HFF-Myc (cell line): ENCODE measurements at regions not wholly inside any gene's neighbourhood (a gene's known extent, or its start where the extent isn't known, plus 50 kb on each side); places are given as distances from the start of the nearest gene placed in this dataset.

Experiments used
- DNase-seq: peaks from one replicate; pipeline ENCODE4 v3.0.0-alpha.2; 2011; ENCODE audit warnings: low read depth; ENCODE audit errors: extremely low read depth
- H3K4me3 ChIP-seq: replicated peaks from 2 replicates; pipeline ENCODE4 v1.5.1; 2011; ENCODE audit warnings: low read depth, mild to moderate bottlenecking, control low read depth, low read length
- CTCF ChIP-seq: IDR thresholded peaks from 2 replicates; pipeline ENCODE4 v1.5.1; 2012; ENCODE audit warnings: mild to moderate bottlenecking, low read depth, low read length, control low read depth; ENCODE audit errors: missing control alignments

GRCh38 chr13:68644611-68645010 lies 1414.5 kb upstream of the PCDH9 start:
- H3K4me3 ChIP-seq: no peak overlapping the region
- DNase-seq: no peak
- TF ChIP-seq CTCF: no peak

- no peak for TF ChIP-seq CTCF
- no peak for DNase-seq
- H3K4me3 ChIP-seq: no peak overlapping the region
These were observed 1406.6 kb upstream of the PCDH9 start for GRCh38 chr13:68636784-68637183.

GRCh38 chr13:68628994-68629393 lies 1398.9 kb upstream of the PCDH9 start:
- DNase-seq: no peak
- no peak for TF ChIP-seq CTCF

GRCh38 chr13:68627379-68627778 lies 1397.2 kb upstream of the PCDH9 start:
- H3K4me3 ChIP-seq: no peak overlapping the region
- TF ChIP-seq CTCF: no peak
- DNase-seq: no peak

More at GRCh38 chr13:68628994-68629393, 1398.9 kb upstream of the PCDH9 start:
- H3K4me3 ChIP-seq: no peak overlapping the region

DNA sequence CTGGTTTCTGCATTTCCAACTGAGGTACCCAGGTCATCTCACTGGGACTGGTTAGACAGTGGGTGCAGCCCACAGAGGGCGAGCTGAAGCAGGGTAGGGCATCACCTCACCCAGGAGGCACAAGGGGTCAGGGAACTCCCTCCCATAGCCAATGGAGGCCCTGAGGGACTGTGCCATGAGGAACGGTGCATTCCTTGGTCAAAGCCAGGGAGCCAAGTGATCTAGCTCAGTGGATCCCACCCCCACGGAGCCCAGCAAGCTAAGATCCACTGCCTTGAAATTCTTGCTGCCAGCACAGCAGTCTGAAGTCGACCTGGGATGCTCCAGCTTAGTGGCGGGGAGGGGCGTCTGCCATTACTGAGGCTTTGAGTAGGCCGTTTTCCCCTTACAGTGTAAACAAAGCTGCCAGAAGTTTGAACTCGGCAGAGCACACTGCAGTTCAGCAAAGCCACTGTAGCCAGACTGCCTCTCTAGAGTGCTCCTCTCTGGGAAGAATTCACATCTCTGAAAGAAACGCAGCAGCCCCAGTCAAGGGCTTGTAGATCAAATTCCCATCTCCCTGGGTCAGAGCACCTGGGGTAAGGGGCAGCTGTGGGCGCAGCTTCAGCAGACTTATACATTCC lies 1386.6 kb upstream of the PCDH9 start:
- no peak for TF ChIP-seq CTCF

GRCh38 chr13:68609661-68610060 lies 1379.5 kb upstream of the PCDH9 start:
- DNase-seq: no peak
- no peak for TF ChIP-seq CTCF

More for the DNA sequence above, 1386.6 kb upstream of the PCDH9 start:
- H3K4me3 ChIP-seq: no peak overlapping the region
- no peak for DNase-seq

DNA sequence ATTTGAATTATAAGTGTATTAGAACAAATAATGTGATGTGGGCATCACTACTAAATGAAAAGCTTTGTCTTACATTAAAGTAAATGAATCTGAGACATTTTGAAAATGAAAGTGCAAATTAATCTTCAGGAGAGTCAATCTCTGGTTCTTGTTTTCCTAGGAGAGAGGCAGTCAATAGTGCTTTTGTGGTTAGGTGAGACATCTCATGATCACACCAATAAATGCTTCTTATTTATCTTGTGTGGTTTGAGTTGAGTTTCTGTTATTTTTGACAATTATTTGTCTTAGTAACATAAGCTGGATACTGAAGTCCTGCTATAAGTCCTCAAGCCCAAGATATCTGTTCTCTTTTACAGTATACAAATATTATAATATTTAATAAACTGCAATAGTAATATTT lies 1378.0 kb upstream of the PCDH9 start:
- TF ChIP-seq CTCF: no peak
- no peak overlapping the region for H3K4me3 ChIP-seq
- no peak for DNase-seq

More at GRCh38 chr13:68609661-68610060, 1379.5 kb upstream of the PCDH9 start:
- H3K4me3 ChIP-seq: no peak overlapping the region
